Fibroblast of pulmonary artery (primary cell): ENCODE measurements at regions not wholly inside any gene's neighbourhood (a gene's known extent, or its start where the extent isn't known, plus 50 kb on each side); places are given as distances from the start of the nearest gene placed in this dataset.

Experiments
- DNase-seq: peaks from one replicate; pipeline ENCODE4 v3.0.0-alpha.2; 2010; ENCODE audit warnings: low read depth
- H3K4me3 ChIP-seq: replicated peaks from 2 replicates; pipeline ENCODE4 v1.5.1; 2011; ENCODE audit warnings: low read depth, mild to moderate bottlenecking, control low read depth, low read length, moderate library complexity
- CTCF ChIP-seq: IDR thresholded peaks from 2 replicates; pipeline ENCODE4 v1.5.1; 2011; ENCODE audit warnings: mild to moderate bottlenecking, control low read depth, low read length, inconsistent platforms; ENCODE audit errors: missing control alignments

GRCh38 chr3:81426826-81427577 lies 334.4 kb downstream of the GBE1 start:
- no peak for TF ChIP-seq CTCF
- DNase-seq, result no peak
- H3K4me3 ChIP-seq, result no peak overlapping the region

- no peak overlapping the region for H3K4me3 ChIP-seq
- TF ChIP-seq CTCF, result no peak
- peak; percentile 82 for DNase-seq
Observed at GRCh38 chr3:81425198-81425868, 336.1 kb downstream of the GBE1 start.

- TF ChIP-seq CTCF, result peak; percentile 59
- no peak overlapping the region for H3K4me3 ChIP-seq
- peak; percentile 59 for DNase-seq
Observed at GRCh38 chr3:81419228-81419627, 342.2 kb downstream of the GBE1 start.

GRCh38 chr3:81416812-81417211 lies 344.6 kb downstream of the GBE1 start:
- no peak for TF ChIP-seq CTCF
- H3K4me3 ChIP-seq, result no peak overlapping the region

GRCh38 chr3:81406318-81406717 lies 355.1 kb downstream of the GBE1 start:
- DNase-seq, result no peak
- H3K4me3 ChIP-seq, result no peak overlapping the region
- TF ChIP-seq CTCF, result no peak

More at GRCh38 chr3:81416812-81417211, 344.6 kb downstream of the GBE1 start:
- no peak for DNase-seq

GRCh38 chr3:81395739-81396513 lies 365.5 kb downstream of the GBE1 start:
- H3K4me3 ChIP-seq, result no peak overlapping the region
- TF ChIP-seq CTCF, result peak; percentile 6
- DNase-seq, result no peak
